ENCODE measurements at regions not wholly inside any gene's neighbourhood (a gene's known extent, or its start where the extent isn't known, plus 50 kb on each side); places are given as distances from the start of the nearest gene placed in this dataset.

DNA sequence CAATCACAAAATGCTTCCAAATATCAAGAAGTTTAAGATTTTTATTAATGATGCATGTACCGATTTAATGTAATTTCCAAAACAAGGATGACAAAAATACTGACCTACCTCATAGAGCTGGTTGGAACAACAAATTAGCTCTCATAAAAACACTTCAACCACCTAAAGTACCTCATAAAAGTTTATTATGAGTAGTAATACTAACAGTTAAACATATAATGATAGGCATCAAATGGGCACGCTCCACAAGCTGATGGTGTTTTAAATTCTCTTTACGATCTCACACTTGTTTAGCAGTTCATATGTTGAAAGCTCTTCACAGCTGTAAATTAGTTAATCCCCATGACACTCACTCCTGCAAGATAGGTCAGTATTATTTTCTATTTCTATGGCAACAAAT lies 150.0 kb upstream of the KIF2A start (continued):
- TF ChIP-seq, protein P1, sequence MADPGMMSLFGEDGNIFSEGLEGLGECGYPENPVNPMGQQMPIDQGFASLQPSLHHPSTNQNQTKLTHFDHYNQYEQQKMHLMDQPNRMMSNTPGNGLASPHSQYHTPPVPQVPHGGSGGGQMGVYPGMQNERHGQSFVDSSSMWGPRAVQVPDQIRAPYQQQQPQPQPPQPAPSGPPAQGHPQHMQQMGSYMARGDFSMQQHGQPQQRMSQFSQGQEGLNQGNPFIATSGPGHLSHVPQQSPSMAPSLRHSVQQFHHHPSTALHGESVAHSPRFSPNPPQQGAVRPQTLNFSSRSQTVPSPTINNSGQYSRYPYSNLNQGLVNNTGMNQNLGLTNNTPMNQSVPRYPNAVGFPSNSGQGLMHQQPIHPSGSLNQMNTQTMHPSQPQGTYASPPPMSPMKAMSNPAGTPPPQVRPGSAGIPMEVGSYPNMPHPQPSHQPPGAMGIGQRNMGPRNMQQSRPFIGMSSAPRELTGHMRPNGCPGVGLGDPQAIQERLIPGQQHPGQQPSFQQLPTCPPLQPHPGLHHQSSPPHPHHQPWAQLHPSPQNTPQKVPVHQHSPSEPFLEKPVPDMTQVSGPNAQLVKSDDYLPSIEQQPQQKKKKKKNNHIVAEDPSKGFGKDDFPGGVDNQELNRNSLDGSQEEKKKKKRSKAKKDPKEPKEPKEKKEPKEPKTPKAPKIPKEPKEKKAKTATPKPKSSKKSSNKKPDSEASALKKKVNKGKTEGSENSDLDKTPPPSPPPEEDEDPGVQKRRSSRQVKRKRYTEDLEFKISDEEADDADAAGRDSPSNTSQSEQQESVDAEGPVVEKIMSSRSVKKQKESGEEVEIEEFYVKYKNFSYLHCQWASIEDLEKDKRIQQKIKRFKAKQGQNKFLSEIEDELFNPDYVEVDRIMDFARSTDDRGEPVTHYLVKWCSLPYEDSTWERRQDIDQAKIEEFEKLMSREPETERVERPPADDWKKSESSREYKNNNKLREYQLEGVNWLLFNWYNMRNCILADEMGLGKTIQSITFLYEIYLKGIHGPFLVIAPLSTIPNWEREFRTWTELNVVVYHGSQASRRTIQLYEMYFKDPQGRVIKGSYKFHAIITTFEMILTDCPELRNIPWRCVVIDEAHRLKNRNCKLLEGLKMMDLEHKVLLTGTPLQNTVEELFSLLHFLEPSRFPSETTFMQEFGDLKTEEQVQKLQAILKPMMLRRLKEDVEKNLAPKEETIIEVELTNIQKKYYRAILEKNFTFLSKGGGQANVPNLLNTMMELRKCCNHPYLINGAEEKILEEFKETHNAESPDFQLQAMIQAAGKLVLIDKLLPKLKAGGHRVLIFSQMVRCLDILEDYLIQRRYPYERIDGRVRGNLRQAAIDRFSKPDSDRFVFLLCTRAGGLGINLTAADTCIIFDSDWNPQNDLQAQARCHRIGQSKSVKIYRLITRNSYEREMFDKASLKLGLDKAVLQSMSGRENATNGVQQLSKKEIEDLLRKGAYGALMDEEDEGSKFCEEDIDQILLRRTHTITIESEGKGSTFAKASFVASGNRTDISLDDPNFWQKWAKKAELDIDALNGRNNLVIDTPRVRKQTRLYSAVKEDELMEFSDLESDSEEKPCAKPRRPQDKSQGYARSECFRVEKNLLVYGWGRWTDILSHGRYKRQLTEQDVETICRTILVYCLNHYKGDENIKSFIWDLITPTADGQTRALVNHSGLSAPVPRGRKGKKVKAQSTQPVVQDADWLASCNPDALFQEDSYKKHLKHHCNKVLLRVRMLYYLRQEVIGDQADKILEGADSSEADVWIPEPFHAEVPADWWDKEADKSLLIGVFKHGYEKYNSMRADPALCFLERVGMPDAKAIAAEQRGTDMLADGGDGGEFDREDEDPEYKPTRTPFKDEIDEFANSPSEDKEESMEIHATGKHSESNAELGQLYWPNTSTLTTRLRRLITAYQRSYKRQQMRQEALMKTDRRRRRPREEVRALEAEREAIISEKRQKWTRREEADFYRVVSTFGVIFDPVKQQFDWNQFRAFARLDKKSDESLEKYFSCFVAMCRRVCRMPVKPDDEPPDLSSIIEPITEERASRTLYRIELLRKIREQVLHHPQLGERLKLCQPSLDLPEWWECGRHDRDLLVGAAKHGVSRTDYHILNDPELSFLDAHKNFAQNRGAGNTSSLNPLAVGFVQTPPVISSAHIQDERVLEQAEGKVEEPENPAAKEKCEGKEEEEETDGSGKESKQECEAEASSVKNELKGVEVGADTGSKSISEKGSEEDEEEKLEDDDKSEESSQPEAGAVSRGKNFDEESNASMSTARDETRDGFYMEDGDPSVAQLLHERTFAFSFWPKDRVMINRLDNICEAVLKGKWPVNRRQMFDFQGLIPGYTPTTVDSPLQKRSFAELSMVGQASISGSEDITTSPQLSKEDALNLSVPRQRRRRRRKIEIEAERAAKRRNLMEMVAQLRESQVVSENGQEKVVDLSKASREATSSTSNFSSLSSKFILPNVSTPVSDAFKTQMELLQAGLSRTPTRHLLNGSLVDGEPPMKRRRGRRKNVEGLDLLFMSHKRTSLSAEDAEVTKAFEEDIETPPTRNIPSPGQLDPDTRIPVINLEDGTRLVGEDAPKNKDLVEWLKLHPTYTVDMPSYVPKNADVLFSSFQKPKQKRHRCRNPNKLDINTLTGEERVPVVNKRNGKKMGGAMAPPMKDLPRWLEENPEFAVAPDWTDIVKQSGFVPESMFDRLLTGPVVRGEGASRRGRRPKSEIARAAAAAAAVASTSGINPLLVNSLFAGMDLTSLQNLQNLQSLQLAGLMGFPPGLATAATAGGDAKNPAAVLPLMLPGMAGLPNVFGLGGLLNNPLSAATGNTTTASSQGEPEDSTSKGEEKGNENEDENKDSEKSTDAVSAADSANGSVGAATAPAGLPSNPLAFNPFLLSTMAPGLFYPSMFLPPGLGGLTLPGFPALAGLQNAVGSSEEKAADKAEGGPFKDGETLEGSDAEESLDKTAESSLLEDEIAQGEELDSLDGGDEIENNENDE (IDR thresholded peaks at IDR 0.05; ENCODE audit: insufficient replicate concordance, low read length), result no peak
- TF ChIP-seq EGR1 (IDR thresholded peaks at IDR 0.05; ENCODE audit: borderline replicate concordance, low read depth, low read length) (no peak), TBP (IDR thresholded peaks at IDR 0.05; ENCODE audit: low read depth, low read length) (no peak), ZNF274 (IDR thresholded peaks at IDR 0.05; ENCODE audit: borderline replicate concordance, extremely low read depth, low read length) (no peak)
